ENCODE measurements at regions not wholly inside any gene's neighbourhood (a gene's known extent, or its start where the extent isn't known, plus 50 kb on each side); places are given as distances from the start of the nearest gene placed in this dataset.

DNA sequence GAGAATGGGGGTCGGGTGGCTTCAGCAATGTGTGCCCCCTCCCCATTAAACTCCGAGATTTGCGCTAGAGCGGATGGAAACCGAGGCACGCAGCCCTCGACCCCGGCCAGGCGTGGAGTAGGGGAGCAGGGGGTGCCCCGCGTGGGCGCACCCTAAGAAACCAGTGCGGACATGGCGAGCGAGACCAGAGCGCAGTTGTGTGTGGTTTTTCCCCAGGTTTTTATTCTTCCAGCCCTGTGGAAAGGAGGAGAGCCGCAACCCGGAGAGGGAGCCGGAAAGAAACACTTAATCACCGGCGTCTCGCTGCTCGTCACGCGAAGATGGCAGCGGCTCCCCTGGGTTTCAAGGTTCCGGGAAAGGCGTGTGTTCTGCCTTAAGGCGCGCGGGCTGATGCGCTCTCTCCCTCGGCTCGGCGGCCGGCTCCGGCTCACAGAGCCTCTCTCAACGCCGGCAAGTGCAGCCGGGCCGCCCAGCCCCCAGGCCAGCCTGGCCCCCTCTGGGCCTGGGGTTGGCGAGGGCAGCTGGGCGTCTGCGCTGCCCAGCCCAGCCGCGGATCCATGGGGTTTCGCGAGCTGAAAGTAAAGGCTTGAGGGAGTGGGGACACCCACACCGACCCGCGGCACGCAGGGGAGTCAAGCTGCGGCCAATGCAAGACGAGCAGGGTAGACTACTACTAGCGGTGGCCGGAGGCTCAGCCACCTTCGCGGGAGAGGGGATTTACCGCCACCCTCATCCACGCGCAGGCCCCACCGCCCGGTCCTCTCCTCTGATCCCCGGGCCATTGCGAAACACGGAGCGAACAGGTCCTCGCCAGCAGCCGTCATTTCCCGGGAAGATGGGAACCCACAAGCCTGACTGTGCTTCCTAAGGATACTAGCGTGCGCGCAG lies 74.0 kb upstream of the BCOR start:
- H3K36me3 Mint-ChIP-seq = peaks cover 4% of the 10 kb centered on the region
- no peak for DNase-seq (ENCODE audit: extremely low spot score, unreplicated experiment)
- H3K27ac Mint-ChIP-seq = peak overlapping the region; percentile 68
- H3K4me1 Mint-ChIP-seq (ENCODE audit: unreplicated experiment) = peaks cover 30% of the 10 kb centered on the region
- TF ChIP-seq, protein P1, sequence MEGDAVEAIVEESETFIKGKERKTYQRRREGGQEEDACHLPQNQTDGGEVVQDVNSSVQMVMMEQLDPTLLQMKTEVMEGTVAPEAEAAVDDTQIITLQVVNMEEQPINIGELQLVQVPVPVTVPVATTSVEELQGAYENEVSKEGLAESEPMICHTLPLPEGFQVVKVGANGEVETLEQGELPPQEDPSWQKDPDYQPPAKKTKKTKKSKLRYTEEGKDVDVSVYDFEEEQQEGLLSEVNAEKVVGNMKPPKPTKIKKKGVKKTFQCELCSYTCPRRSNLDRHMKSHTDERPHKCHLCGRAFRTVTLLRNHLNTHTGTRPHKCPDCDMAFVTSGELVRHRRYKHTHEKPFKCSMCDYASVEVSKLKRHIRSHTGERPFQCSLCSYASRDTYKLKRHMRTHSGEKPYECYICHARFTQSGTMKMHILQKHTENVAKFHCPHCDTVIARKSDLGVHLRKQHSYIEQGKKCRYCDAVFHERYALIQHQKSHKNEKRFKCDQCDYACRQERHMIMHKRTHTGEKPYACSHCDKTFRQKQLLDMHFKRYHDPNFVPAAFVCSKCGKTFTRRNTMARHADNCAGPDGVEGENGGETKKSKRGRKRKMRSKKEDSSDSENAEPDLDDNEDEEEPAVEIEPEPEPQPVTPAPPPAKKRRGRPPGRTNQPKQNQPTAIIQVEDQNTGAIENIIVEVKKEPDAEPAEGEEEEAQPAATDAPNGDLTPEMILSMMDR (conservative IDR thresholded peaks at IDR 0.05) = peak; percentile 25
- peaks cover 11% of the 10 kb centered on the region for H3K27me3 Mint-ChIP-seq
- no peaks in the 10 kb centered on the region for H3K9me3 Mint-ChIP-seq
- peak overlapping the region; percentile 85 for H3K4me3 Mint-ChIP-seq

DNA sequence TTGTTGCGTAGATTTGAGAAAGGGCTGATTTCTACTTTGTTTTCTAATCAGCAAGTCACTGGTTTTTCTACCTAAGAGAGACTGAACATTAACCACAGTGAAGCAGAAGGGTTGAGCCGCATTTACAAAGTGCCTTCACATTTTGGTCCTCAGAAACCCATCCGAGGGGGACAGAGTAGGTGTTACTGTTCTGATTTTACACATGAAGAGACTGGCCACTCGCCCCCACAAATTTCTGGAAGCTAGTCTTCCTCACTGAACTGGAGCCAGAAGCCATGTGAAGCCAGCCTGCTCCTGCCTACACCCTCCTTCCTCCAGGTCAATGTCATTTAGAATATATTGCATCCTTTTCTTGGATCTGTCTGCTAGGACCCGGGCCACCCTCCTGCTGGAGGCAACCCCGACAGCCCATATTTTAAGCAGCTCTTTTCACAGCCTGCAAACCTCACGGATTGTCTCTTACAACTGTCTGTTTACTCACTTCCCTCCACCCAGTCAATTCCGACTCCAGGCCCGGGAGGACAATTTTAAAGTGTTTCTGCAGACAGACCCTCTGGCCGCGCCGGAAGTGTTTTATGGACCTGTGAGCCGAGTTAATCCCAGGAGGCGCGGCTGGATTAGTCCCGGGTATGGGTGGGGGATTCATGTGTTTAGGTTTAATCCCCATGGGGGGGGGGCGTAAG lies 73.2 kb upstream of the BCOR start:
- peaks cover 37% of the 10 kb centered on the region for H3K4me1 Mint-ChIP-seq (ENCODE audit: unreplicated experiment)
- no peak for DNase-seq (ENCODE audit: extremely low spot score, unreplicated experiment)
- peaks cover 4% of the 10 kb centered on the region for H3K36me3 Mint-ChIP-seq
- H3K4me3 Mint-ChIP-seq = peak overlapping the region; percentile 77
- H3K27ac Mint-ChIP-seq = peak overlapping the region; percentile 39
- peaks cover 11% of the 10 kb centered on the region for H3K27me3 Mint-ChIP-seq
- H3K9me3 Mint-ChIP-seq = no peaks in the 10 kb centered on the region
- TF ChIP-seq, protein P1 (conservative IDR thresholded peaks at IDR 0.05) = no peak

DNA sequence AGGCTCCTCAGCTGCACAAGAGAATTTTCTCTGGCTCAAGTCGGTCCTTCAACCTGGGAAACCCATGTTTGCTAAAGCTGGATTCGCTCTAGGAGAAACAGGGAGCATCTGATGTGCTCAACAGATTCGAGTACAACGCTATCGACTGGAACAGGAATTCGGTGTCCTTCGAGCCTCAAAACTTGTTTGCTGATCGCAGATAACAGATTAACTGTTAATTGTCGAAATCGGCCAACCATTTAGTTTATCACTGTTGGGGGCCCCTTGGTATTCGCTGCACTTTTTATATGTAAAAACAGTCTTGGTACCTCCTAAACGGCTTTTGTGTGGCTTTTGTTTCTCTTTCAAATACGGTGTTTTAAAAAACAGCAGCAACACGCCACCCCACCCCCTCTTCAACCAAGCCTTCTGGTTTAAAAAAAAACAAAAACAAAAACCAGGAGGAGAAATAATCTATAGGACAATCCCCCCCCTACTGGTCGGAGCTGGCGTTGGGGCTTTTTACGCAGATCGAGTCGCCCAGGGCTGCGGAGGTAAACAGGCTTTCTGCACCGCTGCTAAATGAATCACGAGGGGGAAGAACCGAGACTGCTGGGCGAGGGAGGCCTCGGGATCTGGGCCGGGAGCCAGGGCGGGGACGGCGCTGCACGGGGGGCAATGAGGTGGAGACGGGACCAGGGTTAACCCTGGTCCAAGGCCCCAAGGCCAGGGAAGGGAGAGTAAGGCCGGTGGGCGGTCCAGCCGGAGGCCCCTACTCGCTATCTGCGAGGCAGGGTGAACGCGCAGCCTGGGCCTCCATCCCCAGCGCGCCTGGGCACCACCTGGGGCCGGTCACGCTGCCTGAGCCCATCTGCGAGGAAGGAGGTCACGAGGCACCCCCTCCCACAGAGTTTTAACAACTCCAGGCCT lies 71.7 kb upstream of the BCOR start:
- Mint-ChIP-seq H3K27ac (peak overlapping the region; percentile 88), H3K4me3 (peak overlapping the region; percentile 81), H3K4me1 (ENCODE audit: unreplicated experiment) (peaks cover 45% of the 10 kb centered on the region), H3K36me3 (peaks cover 4% of the 10 kb centered on the region), H3K9me3 (no peaks in the 10 kb centered on the region), H3K27me3 (peaks cover 14% of the 10 kb centered on the region)
- no peak for DNase-seq (ENCODE audit: extremely low spot score, unreplicated experiment)
- TF ChIP-seq, protein P1 (conservative IDR thresholded peaks at IDR 0.05) = peak; percentile 73

DNA sequence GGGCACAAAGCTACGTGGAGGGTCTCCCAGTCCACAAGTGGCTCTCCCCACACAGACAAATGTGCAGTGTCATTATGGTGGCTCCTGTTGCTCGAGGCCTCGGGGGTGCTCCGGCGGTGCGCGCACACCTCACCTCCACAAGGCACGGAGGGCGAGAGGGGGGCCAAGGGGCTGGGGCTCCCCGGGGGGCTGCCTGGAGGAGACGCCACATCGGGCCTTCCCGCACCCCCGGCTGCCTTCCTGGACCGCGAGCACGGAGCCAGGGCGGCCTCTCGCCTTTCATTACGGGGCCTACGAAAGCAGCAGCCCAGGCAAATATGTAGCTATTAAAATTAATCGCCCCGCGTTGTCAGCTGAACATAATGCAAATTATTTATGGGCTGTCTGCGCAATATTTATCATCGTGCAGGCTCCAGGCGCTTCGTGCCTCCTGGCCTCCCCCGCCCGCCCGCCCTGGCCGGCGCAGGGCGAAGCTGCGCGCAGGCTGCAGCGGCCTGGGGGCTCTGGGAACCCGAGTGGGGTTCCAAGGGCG lies 70.8 kb upstream of the BCOR start:
- Mint-ChIP-seq H3K27ac (peak overlapping the region; percentile 88), H3K9me3 (no peaks in the 10 kb centered on the region), H3K27me3 (peaks cover 15% of the 10 kb centered on the region), H3K4me3 (peak overlapping the region; percentile 84), H3K36me3 (peaks cover 4% of the 10 kb centered on the region), H3K4me1 (ENCODE audit: unreplicated experiment) (peaks cover 43% of the 10 kb centered on the region)
- no peak for DNase-seq (ENCODE audit: extremely low spot score, unreplicated experiment)
- TF ChIP-seq, protein P1 (conservative IDR thresholded peaks at IDR 0.05) = no peak

DNA sequence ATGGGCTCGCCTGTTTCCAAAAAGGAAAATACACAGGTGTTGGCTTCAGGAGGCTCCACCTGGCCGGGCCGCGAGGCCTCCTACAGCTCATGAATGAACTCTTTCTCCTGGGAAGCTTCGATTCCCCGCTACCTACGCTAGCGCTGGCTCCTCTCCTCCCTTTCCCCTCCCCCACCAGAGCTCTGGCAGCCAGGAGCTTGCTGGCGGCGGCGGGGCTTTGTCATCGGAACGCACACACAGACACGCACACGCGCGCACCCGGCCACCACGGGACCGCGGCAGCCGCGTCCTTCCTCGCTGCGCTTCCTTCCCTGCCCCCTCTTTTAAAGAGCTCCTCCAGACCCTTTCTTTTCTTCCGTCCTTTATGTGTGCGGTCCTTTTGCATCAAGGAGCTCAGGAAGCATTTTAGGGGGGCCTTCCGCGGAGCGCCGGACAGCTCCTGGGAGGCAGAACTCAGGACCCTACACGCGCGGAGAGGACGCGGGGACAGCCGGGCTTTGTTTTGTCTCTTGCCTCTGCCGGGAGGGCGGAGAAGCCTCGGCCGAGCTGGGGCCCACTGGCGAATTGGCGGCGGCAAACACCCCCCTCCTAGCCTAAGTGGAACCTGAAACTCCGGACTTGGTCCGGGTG lies 70.2 kb upstream of the BCOR start:
- Mint-ChIP-seq H3K36me3 (peaks cover 1% of the 10 kb centered on the region), H3K27me3 (peaks cover 13% of the 10 kb centered on the region), H3K4me3 (peak overlapping the region; percentile 84), H3K27ac (peak overlapping the region; percentile 79), H3K9me3 (no peaks in the 10 kb centered on the region), H3K4me1 (ENCODE audit: unreplicated experiment) (peaks cover 39% of the 10 kb centered on the region)
- TF ChIP-seq, protein P1 (conservative IDR thresholded peaks at IDR 0.05) = no peak
- no peak for DNase-seq (ENCODE audit: extremely low spot score, unreplicated experiment)
